ENCODE measurements at regions not wholly inside any gene's neighbourhood (a gene's known extent, or its start where the extent isn't known, plus 50 kb on each side); places are given as distances from the start of the nearest gene placed in this dataset.
A peak's percentile ranks its signal among the peaks of the same experiment; 100 is the strongest.

DNA sequence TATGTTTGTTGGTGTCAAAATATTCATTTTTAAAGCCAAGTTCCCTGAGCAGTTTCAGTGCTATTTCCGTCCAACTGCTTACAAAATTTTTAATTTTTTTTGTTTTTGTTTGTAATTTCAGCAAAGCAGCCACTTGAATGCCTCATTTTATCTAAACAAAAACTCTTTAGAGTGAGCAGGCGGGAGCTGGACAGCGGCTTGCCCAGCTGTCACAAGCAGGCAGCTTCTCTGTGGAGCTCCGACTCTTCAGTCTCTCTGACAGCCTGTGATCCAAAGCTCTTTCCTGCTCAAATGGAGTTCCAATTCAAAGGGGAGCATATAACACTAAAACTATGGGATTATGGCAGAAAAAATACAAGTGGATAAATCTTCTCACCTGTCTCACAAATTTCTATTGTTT is 618.3 kb upstream of the PCDH20 start:
- DNase-seq (ENCODE audit: low read depth) = no peak
- H3K4me3 ChIP-seq (ENCODE audit: low read length) = no peak overlapping the region
- TF ChIP-seq, protein P1, sequence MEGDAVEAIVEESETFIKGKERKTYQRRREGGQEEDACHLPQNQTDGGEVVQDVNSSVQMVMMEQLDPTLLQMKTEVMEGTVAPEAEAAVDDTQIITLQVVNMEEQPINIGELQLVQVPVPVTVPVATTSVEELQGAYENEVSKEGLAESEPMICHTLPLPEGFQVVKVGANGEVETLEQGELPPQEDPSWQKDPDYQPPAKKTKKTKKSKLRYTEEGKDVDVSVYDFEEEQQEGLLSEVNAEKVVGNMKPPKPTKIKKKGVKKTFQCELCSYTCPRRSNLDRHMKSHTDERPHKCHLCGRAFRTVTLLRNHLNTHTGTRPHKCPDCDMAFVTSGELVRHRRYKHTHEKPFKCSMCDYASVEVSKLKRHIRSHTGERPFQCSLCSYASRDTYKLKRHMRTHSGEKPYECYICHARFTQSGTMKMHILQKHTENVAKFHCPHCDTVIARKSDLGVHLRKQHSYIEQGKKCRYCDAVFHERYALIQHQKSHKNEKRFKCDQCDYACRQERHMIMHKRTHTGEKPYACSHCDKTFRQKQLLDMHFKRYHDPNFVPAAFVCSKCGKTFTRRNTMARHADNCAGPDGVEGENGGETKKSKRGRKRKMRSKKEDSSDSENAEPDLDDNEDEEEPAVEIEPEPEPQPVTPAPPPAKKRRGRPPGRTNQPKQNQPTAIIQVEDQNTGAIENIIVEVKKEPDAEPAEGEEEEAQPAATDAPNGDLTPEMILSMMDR (IDR thresholded peaks at IDR 0.05; ENCODE audit: insufficient read depth, low read depth, low read length, missing control alignments) = no peak

DNA sequence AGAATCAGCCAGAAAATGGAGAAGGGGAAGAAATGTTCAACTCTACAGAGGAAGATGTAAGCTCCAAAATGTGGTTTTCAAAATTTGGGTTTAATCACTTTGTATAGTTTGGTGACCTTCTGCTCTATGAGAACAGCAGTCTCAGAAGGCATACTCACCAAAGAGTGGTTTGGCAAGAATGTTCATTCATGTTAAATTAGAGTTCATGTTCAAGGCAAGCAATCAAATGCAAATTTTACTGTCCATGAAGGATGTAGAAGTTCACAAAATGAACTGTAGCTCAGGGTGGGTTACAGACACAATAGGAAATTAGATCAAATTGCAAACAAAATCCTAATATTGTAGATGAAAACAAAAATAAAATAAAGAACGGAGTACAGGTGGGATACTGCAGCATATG is 606.7 kb upstream of the PCDH20 start:
- TF ChIP-seq, protein P1 (IDR thresholded peaks at IDR 0.05; ENCODE audit: insufficient read depth, low read depth, low read length, missing control alignments) = no peak
- no peak overlapping the region for H3K4me3 ChIP-seq (ENCODE audit: low read length)
- DNase-seq (ENCODE audit: low read depth) = no peak

DNA sequence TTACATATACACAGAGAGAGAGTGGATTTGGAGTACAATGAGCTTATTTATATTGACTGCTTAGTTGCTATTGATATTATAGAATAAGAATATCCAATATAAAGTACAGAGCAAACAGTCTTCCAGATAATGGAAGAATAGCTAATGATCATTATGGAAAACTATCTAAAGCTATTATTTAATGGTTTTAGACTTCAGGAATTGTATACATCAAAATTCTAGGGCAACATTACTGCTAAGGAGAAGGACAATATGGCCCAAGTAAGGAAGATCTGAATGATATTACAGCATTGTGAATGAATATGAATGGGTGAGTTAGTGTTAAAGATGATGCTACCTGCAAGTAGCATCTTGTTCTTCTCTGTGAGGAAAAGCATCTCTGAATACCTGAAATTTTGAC is 604.2 kb upstream of the PCDH20 start:
- TF ChIP-seq, protein P1 (IDR thresholded peaks at IDR 0.05; ENCODE audit: insufficient read depth, low read depth, low read length, missing control alignments) = no peak
- H3K4me3 ChIP-seq (ENCODE audit: low read length) = no peak overlapping the region
- DNase-seq (ENCODE audit: low read depth) = no peak

DNA sequence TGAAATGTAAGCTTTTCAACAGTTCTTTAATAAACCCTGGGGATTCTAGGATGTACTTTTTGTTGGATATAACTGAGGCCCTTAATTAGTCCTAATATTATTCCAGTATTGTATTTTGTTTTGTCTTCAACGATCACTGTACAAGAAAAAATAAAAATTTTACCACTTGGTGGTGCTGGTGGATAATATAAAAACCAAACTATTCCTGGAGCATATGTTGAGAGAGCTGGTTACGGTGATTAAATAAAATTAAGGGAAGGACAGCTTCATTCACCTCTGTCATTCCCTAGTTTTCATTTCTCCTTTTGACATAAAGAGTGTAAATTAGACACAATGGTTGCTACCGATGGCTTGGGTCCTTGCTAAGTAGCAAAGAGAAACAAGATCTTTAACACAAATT is 598.6 kb upstream of the PCDH20 start:
- TF ChIP-seq, protein P1 (IDR thresholded peaks at IDR 0.05; ENCODE audit: insufficient read depth, low read depth, low read length, missing control alignments) = peak; percentile 21
- no peak overlapping the region for H3K4me3 ChIP-seq (ENCODE audit: low read length)
- DNase-seq (ENCODE audit: low read depth) = peak; percentile 25

DNA sequence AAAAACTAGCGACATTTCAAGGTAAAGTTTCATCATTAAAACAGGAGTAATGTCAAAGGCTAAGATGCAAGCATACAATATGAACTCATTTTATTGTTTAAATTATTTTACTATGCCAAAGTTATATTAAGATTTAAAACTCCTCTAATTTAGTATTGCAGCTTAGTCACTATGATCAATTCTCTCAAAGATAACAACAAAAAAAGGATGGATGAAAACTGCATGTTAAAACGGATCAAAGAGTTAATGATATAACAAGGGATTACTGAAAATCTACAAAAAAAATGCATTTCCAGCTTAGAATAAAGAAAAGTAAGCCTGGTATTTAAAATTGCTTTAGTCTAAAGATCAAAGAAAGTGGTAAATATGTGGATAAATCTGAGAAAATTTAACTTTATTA is 587.8 kb upstream of the PCDH20 start:
- TF ChIP-seq, protein P1 (IDR thresholded peaks at IDR 0.05; ENCODE audit: insufficient read depth, low read depth, low read length, missing control alignments) = no peak
- no peak overlapping the region for H3K4me3 ChIP-seq (ENCODE audit: low read length)
- DNase-seq (ENCODE audit: low read depth) = no peak

DNA sequence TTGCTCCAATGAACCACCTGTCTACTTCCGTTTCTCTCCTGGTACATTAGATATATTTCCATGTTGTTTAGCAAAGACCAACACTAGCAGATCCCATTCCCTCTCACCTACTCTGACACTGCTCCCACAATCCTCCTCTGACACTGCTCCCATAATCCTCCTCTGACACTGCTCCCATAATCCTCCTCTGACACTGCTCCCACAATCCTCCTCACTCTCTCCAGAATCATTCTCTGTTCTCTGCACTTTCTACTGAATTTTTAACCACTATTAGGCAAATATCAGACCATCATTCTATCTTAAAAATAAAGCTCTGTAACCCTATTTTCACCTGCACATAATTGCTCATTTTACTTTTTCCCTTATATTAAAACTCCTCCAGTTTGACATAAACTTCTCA is 578.5 kb upstream of the PCDH20 start:
- no peak for DNase-seq (ENCODE audit: low read depth)
- TF ChIP-seq, protein P1 (IDR thresholded peaks at IDR 0.05; ENCODE audit: insufficient read depth, low read depth, low read length, missing control alignments) = no peak
- no peak overlapping the region for H3K4me3 ChIP-seq (ENCODE audit: low read length)

DNA sequence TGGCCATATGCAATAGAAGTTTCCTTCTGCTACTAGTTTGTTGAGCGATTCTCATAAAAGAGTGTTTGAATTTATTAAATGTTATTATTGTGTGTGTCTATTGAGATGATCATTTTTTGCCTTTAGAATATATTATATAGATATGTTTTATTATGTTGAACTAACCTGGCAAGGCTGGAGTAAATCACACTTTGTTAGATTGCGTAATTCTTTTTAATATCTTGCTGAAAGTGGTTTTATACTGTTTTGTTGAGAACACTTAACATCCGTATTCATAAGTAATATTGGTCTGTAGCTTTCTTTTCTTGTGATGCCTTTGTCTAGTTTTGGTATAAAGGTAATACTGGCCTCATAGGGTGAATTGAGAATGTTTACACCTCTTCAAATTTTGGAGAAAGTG is 574.3 kb upstream of the PCDH20 start:
- DNase-seq (ENCODE audit: low read depth) = no peak
- H3K4me3 ChIP-seq (ENCODE audit: low read length) = no peak overlapping the region
- TF ChIP-seq, protein P1 (IDR thresholded peaks at IDR 0.05; ENCODE audit: insufficient read depth, low read depth, low read length, missing control alignments) = no peak

Measured in epithelial cell of esophagus (primary cell).